ENCODE measurements at regions not wholly inside any gene's neighbourhood (a gene's known extent, or its start where the extent isn't known, plus 50 kb on each side); places are given as distances from the start of the nearest gene placed in this dataset.

- no peaks in the 10 kb centered on the region for H3K9me3 ChIP-seq (ENCODE audit: control insufficient read depth, insufficient read depth, low read length)
- no peak overlapping the region for H3K9ac ChIP-seq (ENCODE audit: low read depth, low read length)
- H3K27ac ChIP-seq (ENCODE audit: low read depth, low read length): no peak overlapping the region
- no peak overlapping the region for H3K4me3 ChIP-seq (ENCODE audit: low read depth, low read length)
- no peaks in the 10 kb centered on the region for H3K27me3 ChIP-seq (ENCODE audit: control insufficient read depth, insufficient read depth, low read length)
- no peaks in the 10 kb centered on the region for H3K36me3 ChIP-seq (ENCODE audit: control insufficient read depth, insufficient read depth, low read length)
- H3K4me1 ChIP-seq (ENCODE audit: control insufficient read depth, insufficient read depth, low read length): no peaks in the 10 kb centered on the region
These were observed 67.6 kb upstream of the SLC25A33 start for GRCh38 chr1:9471679-9472078.

GRCh38 chr1:9472386-9473031 is 66.8 kb upstream of the SLC25A33 start:
- H3K9ac ChIP-seq (ENCODE audit: low read depth, low read length): no peak overlapping the region
- no peaks in the 10 kb centered on the region for H3K9me3 ChIP-seq (ENCODE audit: control insufficient read depth, insufficient read depth, low read length)
- no peak overlapping the region for H3K4me3 ChIP-seq (ENCODE audit: low read depth, low read length)
- H3K4me1 ChIP-seq (ENCODE audit: control insufficient read depth, insufficient read depth, low read length): no peaks in the 10 kb centered on the region
- H3K27ac ChIP-seq (ENCODE audit: low read depth, low read length): no peak overlapping the region
- H3K36me3 ChIP-seq (ENCODE audit: control insufficient read depth, insufficient read depth, low read length): no peaks in the 10 kb centered on the region
- no peaks in the 10 kb centered on the region for H3K27me3 ChIP-seq (ENCODE audit: control insufficient read depth, insufficient read depth, low read length)

GRCh38 chr1:9473032-9473807 is 66.0 kb upstream of the SLC25A33 start:
- no peaks in the 10 kb centered on the region for H3K9me3 ChIP-seq (ENCODE audit: control insufficient read depth, insufficient read depth, low read length)
- no peaks in the 10 kb centered on the region for H3K27me3 ChIP-seq (ENCODE audit: control insufficient read depth, insufficient read depth, low read length)
- no peak overlapping the region for H3K4me3 ChIP-seq (ENCODE audit: low read depth, low read length)
- no peaks in the 10 kb centered on the region for H3K36me3 ChIP-seq (ENCODE audit: control insufficient read depth, insufficient read depth, low read length)
- no peaks in the 10 kb centered on the region for H3K4me1 ChIP-seq (ENCODE audit: control insufficient read depth, insufficient read depth, low read length)
- no peak overlapping the region for H3K9ac ChIP-seq (ENCODE audit: low read depth, low read length)
- H3K27ac ChIP-seq (ENCODE audit: low read depth, low read length): no peak overlapping the region

DNA sequence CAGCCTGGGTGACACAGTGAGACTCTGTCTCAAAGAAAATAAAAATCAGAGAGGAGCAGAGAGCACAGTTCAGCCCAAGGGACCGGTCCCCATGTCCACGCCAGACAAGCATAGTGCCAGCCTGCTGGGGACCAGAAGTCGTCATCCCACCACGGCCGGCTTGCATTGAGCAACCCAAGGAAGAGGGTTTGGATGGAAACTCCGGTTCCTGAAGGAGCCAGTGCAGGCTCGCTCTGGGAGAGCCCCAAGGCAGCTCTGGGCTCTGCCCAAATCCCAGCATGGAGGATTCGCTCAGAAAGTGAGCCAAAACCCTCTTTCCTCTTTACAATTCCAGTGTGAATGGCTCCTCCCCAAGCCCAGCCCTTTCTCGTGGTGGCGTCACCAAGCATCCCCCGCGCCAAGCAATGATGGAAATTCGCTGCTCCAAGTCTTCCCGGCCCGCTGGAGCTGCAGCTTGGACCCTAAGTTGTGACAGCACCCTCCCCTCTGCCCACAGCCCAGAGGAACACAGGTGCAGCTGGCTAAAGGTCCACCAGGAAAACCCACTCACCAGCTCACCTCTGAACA is 64.1 kb upstream of the SLC25A33 start:
- no peaks in the 10 kb centered on the region for H3K9me3 ChIP-seq (ENCODE audit: control insufficient read depth, insufficient read depth, low read length)
- no peak overlapping the region for H3K9ac ChIP-seq (ENCODE audit: low read depth, low read length)
- H3K4me3 ChIP-seq (ENCODE audit: low read depth, low read length): no peak overlapping the region
- no peak overlapping the region for H3K27ac ChIP-seq (ENCODE audit: low read depth, low read length)
- H3K4me1 ChIP-seq (ENCODE audit: control insufficient read depth, insufficient read depth, low read length): no peaks in the 10 kb centered on the region
- no peaks in the 10 kb centered on the region for H3K27me3 ChIP-seq (ENCODE audit: control insufficient read depth, insufficient read depth, low read length)
- no peaks in the 10 kb centered on the region for H3K36me3 ChIP-seq (ENCODE audit: control insufficient read depth, insufficient read depth, low read length)

GRCh38 chr1:9476790-9477463 is 62.3 kb upstream of the SLC25A33 start:
- Histone ChIP-seq H3K4me3 (ENCODE audit: low read depth, low read length) (no peak overlapping the region), H3K27ac (ENCODE audit: low read depth, low read length) (no peak overlapping the region), H3K36me3 (ENCODE audit: control insufficient read depth, insufficient read depth, low read length) (no peaks in the 10 kb centered on the region), H3K27me3 (ENCODE audit: control insufficient read depth, insufficient read depth, low read length) (no peaks in the 10 kb centered on the region), H3K9ac (ENCODE audit: low read depth, low read length) (no peak overlapping the region), H3K9me3 (ENCODE audit: control insufficient read depth, insufficient read depth, low read length) (no peaks in the 10 kb centered on the region), H3K4me1 (ENCODE audit: control insufficient read depth, insufficient read depth, low read length) (no peaks in the 10 kb centered on the region)

DNA sequence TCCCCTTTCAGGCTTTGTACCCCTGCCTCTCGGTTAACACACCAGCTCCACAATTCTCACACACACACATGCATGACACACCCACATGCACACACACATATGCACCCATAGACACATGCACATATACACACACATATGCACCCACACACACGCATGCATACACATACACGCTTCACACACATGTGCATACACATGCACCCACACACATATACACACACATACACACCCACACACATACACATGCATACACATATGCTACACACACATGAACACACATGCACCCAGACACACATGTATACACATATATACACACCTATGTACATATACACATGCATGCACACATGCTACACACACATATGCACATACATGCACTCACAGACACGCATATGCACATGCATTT is 61.7 kb upstream of the SLC25A33 start:
- Histone ChIP-seq H3K27me3 (ENCODE audit: control insufficient read depth, insufficient read depth, low read length) (no peaks in the 10 kb centered on the region), H3K9ac (ENCODE audit: low read depth, low read length) (no peak overlapping the region), H3K9me3 (ENCODE audit: control insufficient read depth, insufficient read depth, low read length) (no peaks in the 10 kb centered on the region), H3K4me1 (ENCODE audit: control insufficient read depth, insufficient read depth, low read length) (no peaks in the 10 kb centered on the region), H3K27ac (ENCODE audit: low read depth, low read length) (no peak overlapping the region), H3K36me3 (ENCODE audit: control insufficient read depth, insufficient read depth, low read length) (no peaks in the 10 kb centered on the region), H3K4me3 (ENCODE audit: low read depth, low read length) (no peak overlapping the region)

GRCh38 chr1:9478021-9478420 is 61.2 kb upstream of the SLC25A33 start:
- no peaks in the 10 kb centered on the region for H3K27me3 ChIP-seq (ENCODE audit: control insufficient read depth, insufficient read depth, low read length)
- H3K27ac ChIP-seq (ENCODE audit: low read depth, low read length): no peak overlapping the region
- no peaks in the 10 kb centered on the region for H3K4me1 ChIP-seq (ENCODE audit: control insufficient read depth, insufficient read depth, low read length)
- no peaks in the 10 kb centered on the region for H3K9me3 ChIP-seq (ENCODE audit: control insufficient read depth, insufficient read depth, low read length)
- H3K36me3 ChIP-seq (ENCODE audit: control insufficient read depth, insufficient read depth, low read length): no peaks in the 10 kb centered on the region
- no peak overlapping the region for H3K9ac ChIP-seq (ENCODE audit: low read depth, low read length)
- H3K4me3 ChIP-seq (ENCODE audit: low read depth, low read length): no peak overlapping the region

DNA sequence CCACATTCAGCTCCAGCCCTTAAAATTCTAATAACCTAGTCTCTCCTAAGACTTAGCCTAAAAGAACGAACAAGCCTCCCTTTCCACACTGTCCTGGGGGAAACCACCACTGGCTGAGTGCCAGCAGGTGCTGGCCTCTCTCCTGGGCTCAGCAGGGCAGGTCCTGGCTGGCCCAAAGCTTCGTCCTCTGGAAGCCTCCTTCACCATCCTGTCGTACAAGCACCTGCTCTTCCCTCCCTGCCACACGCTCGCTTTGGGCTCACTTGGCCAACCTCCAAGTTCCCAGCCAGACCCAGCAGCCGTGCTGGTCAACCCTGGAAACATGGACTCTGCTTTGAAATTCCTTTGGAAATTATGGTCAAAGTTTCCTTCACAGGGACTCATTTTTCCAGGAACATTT is 58.2 kb upstream of the SLC25A33 start:
- no peaks in the 10 kb centered on the region for H3K27me3 ChIP-seq (ENCODE audit: control insufficient read depth, insufficient read depth, low read length)
- no peak overlapping the region for H3K9ac ChIP-seq (ENCODE audit: low read depth, low read length)
- H3K4me3 ChIP-seq (ENCODE audit: low read depth, low read length): no peak overlapping the region
- no peak overlapping the region for H3K27ac ChIP-seq (ENCODE audit: low read depth, low read length)
- H3K36me3 ChIP-seq (ENCODE audit: control insufficient read depth, insufficient read depth, low read length): no peaks in the 10 kb centered on the region
- H3K9me3 ChIP-seq (ENCODE audit: control insufficient read depth, insufficient read depth, low read length): no peaks in the 10 kb centered on the region
- no peaks in the 10 kb centered on the region for H3K4me1 ChIP-seq (ENCODE audit: control insufficient read depth, insufficient read depth, low read length)

- Histone ChIP-seq H3K9ac (ENCODE audit: low read depth, low read length) (no peak overlapping the region), H3K9me3 (ENCODE audit: control insufficient read depth, insufficient read depth, low read length) (no peaks in the 10 kb centered on the region), H3K27me3 (ENCODE audit: control insufficient read depth, insufficient read depth, low read length) (no peaks in the 10 kb centered on the region), H3K36me3 (ENCODE audit: control insufficient read depth, insufficient read depth, low read length) (no peaks in the 10 kb centered on the region), H3K27ac (ENCODE audit: low read depth, low read length) (no peak overlapping the region), H3K4me1 (ENCODE audit: control insufficient read depth, insufficient read depth, low read length) (no peaks in the 10 kb centered on the region), H3K4me3 (ENCODE audit: low read depth, low read length) (no peak overlapping the region)
These were observed 56.9 kb upstream of the SLC25A33 start for GRCh38 chr1:9482403-9482802.

DNA sequence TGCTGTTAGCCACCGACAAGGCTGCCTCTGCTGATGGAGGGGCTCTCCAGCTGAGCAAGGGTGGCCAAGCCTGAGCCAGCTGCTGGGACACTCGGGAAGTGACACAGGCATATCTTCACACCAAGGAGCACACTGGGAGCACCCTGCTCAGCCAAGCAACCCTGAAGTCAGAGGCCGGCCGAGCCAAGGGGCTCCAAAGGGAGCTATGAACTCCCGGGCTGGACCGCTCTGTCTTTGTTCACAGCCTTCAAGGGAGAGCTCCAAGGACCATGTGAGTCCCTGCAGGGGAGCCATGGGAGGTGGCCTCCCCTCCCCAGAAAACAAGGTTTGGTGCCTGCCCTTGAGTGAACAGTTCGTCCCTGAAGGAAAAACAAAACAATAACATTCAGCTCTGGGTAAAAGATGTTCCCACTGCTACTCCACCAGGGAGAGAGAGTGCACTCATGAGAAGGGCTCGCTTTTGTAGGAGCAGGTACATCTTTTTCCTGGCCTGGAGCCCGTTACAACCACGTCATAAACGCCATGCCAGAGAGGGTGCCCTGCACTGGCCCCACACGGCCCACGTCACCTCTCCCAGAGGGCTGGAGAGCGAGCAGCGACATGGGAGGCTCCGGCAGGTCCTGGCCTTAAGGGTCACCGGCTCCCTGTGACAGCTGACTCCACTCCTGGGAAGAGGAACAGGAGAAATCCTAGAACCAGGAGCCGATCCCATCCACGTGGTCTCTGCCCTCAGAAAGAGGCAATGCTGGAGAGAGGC is 56.3 kb upstream of the SLC25A33 start:
- H3K27ac ChIP-seq (ENCODE audit: low read depth, low read length): no peak overlapping the region
- H3K9ac ChIP-seq (ENCODE audit: low read depth, low read length): no peak overlapping the region
- H3K9me3 ChIP-seq (ENCODE audit: control insufficient read depth, insufficient read depth, low read length): no peaks in the 10 kb centered on the region
- no peaks in the 10 kb centered on the region for H3K36me3 ChIP-seq (ENCODE audit: control insufficient read depth, insufficient read depth, low read length)
- H3K27me3 ChIP-seq (ENCODE audit: control insufficient read depth, insufficient read depth, low read length): no peaks in the 10 kb centered on the region
- H3K4me3 ChIP-seq (ENCODE audit: low read depth, low read length): no peak overlapping the region
- no peaks in the 10 kb centered on the region for H3K4me1 ChIP-seq (ENCODE audit: control insufficient read depth, insufficient read depth, low read length)

Measured in HUES48 (cell line).